NCI-H2171 (cell line): ENCODE measurements at regions not wholly inside any gene's neighbourhood (a gene's known extent, or its start where the extent isn't known, plus 50 kb on each side); places are given as distances from the start of the nearest gene placed in this dataset.
"Not testable (repeated sequence)": the region's sequence is repeated elsewhere in the genome, so short reads cannot be mapped to it uniquely, and the experiment has no call there.

ENCODE experiments used
- DNase-seq: peaks from one replicate; lab custom pipeline; 2025; lab: John Stamatoyannopoulos, UW

DNA sequence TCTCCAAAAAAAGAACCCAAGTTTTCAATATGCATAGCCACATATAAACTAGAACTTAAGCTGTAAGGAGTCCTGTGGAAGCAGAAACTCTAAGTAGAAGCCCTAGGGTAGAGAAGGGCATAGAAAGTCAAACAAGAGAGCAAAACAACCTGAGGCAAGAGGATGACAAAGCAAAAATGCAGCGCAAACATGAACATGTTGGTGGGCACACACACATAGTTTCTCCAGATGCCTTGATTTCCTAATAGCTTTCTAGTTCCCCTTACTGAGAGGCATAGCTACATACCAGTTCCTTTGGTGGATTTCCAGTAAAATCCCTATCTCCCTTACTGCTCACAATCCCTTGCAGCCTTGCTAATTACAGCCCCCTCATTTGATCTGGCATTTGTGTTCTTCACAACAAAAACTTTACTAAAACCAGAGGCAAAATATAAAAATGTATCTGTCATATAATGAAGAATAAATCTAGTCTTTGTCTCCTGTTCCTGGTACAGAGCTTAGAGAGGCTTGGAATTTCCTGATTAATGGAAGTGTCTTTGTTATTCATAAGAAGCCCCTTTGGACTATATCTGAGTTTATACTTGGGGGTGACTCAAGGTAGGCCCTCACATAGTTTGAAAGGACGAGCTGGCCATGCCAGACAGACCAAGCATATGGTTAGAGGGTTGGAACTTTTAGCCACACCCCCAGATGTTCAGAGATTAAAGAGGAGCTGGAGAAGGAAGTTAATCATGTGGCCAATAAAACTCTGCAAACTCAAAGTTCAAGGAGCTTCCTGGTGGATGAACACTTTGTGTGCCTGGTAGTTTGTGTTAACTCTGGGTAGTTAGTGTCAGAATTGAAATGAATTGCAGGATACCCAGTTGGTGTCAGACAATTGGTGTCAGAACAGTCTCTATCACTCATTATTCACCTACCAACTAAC, 52.7 kb upstream of the ZCCHC13 start:
- DNase-seq = no peak

DNA sequence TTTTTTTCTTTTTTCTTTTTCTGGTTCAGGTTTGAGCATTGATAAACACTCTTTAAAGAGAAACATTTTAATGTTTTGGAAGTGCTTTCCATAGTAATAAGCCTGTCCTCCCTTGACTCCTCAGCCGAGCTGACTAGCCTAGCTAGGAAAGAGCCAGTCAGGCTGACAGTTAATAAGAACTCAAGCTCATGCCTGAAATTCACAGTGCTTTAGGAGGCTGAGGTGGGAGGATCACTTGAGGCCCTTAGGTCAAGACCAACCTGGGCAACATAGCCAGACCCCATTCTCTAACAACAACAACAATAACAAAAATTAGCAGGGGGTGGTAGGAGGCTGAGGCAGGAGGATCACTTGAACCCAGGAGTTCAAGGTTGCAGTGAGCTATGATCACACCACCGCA, 53.4 kb upstream of the ZCCHC13 start:
- no peak for DNase-seq

DNA sequence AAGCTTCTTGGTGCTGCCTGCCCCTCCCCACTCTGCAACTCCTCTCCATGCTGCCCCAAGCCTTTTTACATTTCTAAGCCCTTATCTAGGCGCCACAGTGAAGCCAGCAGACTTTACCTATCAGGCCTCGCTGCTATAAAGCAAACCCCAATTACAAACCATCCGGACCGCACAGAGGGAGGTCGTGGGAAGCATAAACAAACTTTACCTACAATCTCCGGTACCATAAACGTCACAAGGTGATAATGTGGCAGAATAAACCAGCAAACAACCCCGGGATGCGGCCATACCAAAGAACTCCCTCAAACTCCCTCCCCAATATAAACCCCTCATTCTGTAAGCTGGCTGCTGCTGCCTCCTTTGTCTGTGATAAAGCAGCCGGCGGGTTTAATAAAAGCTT, 54.0 kb upstream of the ZCCHC13 start:
- no peak for DNase-seq

DNA sequence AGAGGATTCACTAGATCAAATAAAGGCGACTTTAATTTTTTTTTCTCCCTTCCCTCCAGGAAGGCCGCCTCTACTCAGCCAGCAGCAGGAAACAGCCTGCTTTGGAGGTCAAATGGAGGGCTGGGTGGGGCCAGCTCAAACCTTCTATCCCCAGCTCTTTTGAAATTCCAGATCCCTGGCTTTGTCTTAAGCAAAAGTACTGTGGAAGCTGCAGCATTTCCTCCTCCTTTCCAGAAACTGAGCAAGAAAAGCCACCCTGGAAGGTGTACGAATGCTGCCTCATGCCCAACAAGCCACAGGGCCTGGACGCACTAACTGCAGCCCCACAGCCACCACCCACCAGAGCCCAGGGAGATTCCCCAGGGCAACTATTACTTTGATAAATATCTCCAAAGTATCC, 55.1 kb upstream of the ZCCHC13 start:
- no peak for DNase-seq

DNA sequence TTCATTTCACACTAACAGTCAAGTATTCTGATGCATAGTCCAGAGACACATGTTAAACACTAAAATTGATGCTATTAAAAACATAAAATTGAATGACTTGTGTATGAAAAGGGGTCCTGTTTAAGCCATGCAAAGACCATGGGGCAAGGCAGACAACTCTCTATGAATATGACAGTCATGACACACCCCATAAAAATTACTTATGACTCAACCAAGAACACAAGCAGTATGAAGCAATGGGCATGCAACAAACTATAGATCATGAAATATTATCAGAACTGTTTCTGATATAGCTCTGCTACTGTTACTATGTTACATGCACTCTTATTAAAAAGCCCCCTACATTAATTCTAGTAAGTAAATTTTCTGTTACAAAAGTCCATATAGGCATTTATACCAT, 57.5 kb upstream of the ZCCHC13 start:
- no peak for DNase-seq

DNA sequence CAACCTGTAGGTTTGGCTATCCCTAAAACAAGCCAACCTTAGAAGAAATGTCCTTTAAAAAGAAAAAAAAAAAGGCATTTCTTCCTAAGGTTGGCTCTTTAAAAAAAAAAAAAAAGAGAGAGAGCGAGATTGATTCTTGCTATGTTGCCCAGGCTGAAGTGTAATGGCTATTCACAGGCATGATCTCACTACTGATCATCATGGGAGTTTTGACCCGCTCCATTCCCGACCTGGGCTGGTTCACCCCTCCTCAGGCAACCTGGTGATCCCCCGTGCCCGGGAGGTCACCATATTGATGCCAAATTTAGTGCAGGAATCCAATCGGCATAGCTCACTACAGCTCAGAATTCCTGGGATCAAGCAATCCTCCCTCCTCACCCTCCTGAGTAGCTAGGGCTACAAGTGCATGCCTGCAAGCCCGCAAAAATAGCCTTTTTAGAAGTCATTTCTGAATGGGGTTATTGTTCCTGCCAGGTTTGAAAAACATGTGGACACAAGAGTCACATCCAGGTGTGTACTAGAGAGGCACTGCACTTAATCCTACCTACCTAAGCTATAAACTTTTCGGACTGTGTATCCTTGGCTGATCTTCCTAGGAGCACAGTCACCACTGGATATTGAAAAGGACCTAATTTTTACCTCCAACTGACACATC, 61.4 kb upstream of the ZCCHC13 start:
- no peak for DNase-seq

DNA sequence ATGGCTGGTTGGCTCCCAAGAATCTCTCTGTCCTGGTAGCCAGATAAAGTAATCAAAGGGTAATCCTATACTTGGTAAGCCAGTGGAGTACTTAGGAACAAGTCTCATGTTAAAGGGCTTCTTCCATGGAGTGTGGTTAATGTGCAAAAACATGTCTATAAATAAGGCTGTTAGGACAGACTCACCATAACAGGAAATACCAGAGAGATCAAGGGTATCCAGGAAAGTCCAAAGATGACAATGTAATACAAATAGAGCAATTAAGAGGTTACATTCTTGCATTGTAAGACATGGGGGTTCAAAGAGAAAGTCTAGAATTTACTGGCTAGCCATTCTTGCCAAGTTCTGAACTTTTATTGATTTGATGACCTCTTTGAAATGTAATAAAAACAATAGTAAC, 61.9 kb upstream of the ZCCHC13 start:
- no peak for DNase-seq

DNA sequence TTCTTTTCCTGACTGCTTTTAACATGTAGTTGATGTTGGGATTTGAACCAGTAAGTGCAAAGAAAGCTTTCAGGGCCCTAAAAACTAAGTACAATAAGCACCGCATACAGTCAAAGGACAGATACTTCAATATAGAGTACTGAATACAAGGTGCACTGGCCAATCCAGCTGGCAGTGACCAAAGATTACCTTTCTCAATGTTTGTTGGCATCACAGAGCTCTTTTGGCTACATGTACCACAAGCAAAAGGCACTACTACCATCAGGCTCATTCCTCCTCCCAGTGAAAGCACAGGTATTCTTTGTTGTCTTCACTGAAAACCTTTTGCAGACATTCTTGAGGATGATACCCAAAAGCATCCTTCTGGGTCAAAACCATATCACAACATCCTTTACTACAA, 65.2 kb upstream of the ZCCHC13 start:
- DNase-seq = no peak

DNA sequence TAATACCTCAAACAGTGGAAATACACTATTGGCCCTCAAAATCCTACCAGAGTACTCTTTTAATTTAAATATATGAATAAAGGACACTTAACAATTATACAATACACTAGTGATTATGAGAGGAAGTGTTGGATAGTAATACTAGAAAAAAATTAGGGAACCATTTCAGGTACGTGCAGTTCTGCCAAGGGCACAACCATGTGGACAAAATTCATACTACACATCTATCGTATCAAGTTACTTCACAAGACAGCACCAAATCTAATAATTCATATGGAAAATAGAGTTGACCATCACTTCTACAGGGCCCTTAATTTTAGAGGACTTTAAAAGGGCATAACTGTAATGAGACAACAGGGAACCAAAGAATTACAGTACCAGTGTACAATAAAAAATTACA, 69.2 kb upstream of the ZCCHC13 start:
- no peak for DNase-seq

DNA sequence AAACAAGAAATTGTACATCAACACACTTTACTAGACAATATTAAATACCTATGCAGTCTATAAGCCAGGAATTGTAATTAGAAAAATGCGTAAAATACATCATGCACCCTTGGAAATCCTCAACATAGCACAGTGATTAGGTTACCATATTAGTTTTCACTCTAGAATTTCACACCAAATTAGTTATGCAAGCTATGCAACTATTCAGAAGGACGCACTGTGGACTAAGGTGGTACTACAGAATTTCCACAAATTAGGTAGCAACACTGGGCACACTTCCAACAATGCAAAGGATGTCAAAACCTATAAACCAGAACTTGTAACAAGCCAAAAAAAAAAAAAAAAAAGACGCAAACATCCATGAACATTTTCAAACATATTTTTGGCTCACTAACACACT, 71.1 kb upstream of the ZCCHC13 start:
- DNase-seq = peak; percentile 17

DNA sequence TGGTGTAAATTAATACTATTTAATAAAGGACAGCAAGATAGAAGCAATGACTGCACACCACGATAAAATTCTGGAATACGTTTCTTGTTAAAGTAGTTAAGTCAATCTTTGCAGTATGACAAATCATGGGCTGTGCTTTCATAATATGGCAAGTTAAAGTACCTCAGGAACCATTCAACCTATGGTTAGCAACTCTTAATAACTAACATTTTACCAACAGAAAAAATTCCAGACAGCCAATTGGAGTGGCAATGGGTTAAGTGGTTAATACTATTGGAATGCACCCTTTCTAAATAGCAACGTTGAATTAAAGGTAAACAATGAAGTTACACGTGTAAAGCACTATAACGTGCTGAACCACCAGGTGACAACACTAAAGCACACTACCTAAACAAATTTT, 72.4 kb upstream of the ZCCHC13 start:
- no peak for DNase-seq

DNA sequence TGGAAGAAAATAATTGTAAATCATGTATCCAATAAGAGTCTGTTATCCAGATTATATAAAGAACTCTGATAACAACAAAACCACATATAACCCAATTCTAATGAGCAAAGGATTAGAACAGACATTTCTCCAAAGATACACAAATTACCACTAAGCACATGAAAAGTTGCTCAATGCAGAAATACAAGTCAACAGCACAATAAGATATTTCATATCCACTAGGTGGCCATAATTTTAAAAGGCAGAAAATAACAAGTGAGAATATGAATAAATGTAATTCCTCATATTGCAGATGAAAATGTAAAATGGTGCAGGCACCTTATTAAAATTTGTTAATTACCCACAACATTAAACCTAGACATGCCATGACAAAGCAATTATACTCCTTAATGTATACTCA, 73.9 kb upstream of the ZCCHC13 start:
- DNase-seq = no peak

DNA sequence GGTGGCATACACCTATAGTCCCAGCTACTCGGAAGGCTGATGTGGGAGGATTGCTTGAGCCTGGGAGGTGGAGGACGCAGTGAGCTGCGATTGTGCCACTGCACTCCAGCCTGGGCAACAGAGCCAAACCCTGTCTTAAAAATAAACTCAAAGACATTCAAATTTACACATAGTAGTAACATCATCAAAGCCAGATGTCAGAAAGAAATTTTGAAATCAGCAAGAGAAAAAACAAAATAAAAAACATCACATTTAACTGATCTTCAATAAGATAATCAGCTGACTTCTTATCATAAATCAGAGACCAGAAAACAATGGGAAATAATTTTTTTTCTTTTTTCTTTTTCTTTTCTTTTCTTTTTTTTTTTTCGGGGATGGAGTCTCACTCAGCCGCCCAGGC, 78.9 kb upstream of the ZCCHC13 start:
- no peak for DNase-seq

DNA sequence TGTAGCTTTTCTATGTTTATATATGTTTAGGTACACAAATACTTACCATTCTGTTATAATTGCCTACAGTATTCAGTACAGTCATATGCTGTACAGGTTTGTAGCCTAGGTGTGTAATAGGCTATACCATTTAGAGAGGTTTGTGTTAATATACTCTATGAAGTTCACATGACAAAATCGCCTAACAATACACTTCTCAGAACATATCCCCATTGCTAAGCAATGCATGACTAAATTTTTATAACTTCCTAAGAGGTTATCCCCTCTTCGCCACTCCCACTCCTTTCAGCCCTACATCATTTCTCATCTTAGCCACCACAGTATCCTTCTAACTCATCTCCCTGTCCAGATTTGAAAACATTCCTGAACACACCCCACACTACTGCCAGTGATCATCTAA, 83.7 kb upstream of the ZCCHC13 start:
- no peak for DNase-seq

DNA sequence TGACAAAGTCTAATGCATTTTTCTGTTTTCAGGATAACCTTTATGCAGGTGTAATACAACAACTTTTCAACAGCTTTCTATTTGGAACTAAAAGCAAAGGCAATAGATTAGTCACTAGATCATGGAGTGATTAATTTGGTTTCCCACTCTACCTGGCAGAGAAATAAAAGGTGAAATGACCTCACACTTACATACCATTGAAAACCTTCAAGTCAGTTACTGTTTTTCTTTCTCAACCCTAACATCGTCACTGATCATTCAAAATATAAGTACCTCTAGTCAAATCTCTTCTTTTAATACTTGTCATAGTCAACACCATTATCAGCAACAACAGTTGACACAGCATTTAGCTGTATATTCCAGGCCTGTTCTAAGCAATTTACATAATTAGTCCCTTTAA, 85.1 kb upstream of the ZCCHC13 start:
- DNase-seq = no peak

DNA sequence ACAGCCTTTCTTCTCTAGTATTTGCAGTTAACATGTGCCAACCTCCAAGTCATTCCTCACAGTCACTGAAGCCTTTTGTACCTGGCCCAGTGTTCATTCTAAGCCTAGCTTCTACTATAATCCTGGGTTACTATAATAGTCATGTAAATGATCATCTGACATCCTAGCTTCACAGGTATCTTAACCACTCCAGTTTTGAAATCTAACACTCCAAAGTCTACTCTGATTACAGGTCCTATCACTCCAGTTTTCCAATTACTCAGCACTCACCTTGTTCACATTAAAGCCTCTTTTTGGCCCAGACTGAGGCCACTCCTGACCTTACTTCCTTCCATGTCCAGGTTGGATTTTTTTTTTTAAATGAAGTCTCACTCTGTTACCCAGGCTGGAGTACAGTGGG, 87.6 kb upstream of the ZCCHC13 start:
- DNase-seq = no peak

DNA sequence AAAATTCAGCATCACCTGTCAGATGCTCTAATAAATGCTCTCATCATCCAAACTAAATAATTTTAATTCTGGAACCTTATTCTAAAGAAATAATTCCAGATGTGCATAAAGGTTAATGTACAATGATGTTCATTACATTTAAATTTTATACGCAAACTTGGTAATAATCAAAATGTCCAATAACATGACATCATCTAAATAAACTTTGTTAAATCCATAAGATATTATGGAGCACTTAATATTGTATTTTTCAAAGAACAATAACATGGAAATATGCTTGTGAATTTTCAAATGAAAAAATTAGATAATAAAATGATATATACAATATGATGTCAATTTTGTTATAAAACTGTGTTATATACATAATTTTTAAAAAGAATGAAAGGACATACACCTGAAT, 92.1 kb upstream of the ZCCHC13 start:
- DNase-seq = no peak

DNA sequence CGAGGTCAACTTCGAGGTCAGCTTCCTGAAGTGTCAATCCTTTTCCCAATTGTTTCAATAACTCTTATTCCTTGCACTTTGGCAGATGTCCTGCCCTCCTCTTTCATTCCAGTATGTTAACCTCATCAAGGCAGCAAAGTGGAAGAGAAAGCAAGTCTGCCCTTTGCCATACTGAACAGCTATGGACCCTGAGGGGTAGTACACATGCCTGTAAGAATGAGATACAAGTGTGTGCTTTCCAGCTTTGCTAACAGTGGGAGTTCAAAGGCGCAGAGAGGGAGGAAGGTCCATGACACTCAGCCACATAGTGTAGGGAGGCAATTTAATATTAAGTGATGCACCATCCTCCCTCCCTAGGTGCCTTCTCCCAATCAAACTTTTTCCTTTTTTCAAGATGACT, 96.4 kb upstream of the ZCCHC13 start:
- DNase-seq = no peak

DNA sequence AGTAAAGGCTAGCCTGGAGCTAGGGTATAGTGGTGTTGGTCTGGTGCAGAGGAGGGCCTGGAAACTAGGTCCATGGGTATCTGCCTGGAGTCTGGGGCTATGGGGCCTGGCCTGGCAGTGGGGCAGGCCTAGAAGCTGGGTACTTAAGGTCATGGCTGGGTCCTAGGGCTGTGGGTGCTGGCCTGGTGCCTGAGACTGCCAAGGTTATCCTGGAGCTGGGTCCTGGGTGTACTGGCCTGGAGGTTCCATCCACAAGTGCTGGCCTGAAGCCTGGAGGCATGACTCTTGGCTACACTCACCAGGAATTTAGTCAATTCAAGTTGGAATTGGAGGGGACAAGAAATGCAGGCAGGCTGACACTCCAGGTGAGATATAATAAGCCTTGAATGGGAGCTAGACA, 108.4 kb upstream of the ZCCHC13 start:
- DNase-seq = no peak

DNA sequence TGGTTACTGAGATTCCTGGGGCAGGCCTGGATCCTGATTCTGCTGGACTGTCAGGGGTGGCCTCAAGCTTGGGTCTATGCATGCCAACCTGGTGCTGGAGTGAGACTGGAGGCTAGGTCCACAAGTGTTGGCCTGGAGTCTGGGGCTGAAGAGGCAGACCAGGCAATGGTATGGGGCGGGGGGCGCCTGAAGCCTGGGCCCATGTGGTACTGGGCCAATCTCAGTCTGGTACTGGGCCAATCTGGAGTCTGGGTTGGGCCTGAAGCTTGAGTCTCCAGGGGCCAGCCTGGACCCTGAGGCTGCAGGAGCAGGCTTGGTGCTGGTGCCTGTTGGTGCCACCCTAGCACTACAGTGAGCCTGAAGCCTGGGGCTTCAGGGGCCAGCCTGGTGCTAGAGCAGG, 108.9 kb upstream of the ZCCHC13 start:
- DNase-seq = no peak

DNA sequence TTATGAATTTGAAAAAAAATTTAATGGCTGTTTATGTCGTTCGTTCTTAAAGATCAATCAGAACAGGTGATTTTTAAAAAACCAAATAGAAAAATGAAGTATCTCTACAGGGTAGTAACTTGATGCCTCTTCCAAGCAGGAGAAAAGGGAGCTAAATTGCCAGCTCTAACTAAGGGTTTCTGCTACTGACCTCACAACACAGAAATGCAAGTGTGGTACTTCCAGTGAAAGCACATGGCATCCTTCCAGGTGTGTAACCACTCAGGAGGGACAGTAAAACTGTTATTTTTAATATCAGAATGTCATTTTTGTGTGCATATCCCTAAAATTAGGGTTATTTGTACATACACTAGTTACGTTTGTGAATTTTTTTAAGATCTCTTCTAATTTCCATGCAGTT, 116.8 kb upstream of the ZCCHC13 start:
- no peak for DNase-seq

DNA sequence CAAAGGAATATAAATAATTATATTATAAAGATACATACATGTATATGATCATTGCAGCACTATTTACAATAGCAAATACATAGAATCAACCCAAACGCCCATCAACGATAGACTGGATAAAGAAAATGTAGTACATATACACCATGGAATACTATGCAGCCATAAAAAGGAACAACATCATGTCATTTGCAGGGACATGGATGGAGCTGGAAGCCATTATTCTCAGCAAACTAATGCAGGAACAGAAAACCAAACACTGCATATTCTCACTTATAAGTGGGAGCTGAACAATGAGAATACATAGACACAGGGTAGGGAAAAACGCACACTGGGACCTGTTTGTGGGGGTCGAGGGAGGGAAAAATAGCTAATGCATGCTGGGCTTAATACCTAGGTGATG, 120.9 kb upstream of the ZCCHC13 start:
- DNase-seq = not testable (repeated sequence)

DNA sequence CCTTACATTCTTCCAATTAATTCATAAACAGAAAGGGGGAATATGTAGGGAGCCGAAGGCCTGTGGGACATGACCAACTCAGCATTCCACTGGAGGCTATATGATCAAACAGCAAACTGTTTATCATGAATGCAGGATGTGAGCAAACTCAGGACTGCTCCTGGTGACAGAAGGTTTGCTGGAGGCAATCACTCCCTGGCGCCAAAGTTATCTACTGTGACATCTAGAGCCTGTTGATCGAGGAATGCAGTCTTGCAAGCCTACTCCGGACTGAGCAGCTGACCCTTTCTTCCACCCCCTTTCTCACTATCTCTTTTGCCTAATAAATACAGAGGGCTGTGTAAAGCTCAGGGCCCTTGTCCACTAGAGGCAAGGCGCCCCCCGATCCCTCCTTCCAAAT, 122.0 kb upstream of the ZCCHC13 start:
- DNase-seq = not testable (repeated sequence)

DNA sequence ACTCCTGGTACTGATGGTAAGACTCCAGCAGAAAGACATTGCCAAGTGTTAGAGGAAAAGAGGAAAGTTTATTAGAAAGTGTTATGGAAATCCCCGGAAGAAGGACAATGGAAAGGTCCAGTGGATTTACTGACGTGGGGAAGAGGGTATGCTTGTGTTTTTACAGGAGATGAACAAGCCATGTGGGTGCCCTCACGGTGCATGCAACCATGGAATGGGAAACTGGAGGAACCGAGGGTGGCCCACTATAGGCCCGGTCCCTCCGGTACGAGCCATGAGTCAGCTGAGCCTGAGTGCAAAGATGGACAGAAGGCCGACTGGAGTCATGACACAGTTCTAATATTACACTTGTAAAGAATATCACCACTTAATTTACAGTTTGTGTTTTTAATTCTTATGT, 123.3 kb upstream of the ZCCHC13 start:
- DNase-seq = no peak
